NCI-H82 (cell line): ENCODE measurements at regions not wholly inside any gene's neighbourhood (a gene's known extent, or its start where the extent isn't known, plus 50 kb on each side); places are given as distances from the start of the nearest gene placed in this dataset.
"Not testable (repeated sequence)": the region's sequence is repeated elsewhere in the genome, so short reads cannot be mapped to it uniquely, and the experiment has no call there.

ENCODE experiments used
- DNase-seq: peaks from one replicate; lab custom pipeline; 2025; lab: John Stamatoyannopoulos, UW

DNA sequence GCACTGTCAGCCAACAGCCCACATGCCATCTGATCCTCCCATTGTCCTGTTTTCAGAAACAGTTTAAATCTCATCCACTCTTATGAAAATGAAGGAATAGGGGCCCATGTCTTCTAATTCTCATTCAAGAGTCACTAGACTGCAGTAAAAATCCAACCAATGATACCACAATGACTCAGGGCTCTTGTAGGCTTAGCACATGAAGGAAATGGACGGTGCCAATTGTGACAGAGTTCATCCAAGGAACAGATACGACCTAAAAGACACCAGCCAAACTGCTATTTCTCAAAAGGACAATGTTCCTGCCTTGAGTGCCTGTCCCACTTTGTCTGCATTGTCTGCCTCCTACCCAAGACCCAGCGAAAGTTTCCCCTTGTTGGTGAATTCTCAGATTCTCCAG, 204.8 kb upstream of the COX10 start:
- DNase-seq: no peak

- DNase-seq: no peak
These were observed 203.7 kb upstream of the COX10 start for GRCh38 chr17:13865650-13866049.

DNA sequence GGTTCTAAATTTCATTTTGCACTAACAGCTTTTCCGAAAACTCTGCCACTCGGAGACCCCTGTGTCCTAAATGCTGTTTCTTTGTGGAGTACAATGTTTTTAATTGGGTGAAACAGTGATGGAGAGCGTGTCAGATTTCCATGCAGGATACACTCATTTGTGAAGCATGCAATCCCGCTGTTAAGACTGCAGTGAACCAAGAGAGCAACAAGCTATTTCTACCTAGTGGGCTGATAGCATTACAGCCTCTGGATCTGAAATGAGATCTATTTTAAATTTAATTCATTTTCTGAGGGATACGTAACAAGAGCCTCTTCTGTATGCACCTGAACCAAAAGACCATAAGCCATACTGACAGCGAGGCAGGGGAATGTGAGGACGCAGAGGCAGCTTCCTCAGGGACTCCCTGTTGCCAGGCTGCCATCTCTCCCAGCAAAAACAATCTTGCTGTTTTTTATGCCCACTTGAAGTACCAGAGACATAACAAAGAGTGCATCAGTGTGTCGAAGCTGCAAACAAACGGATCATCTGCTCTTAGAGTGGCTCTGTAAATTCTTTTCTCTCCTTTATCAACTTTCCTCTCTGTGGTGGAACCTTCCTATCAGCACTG, 199.9 kb upstream of the COX10 start:
- DNase-seq: no peak

- DNase-seq: no peak
These were observed 198.0 kb upstream of the COX10 start for GRCh38 chr17:13871261-13871660.

DNA sequence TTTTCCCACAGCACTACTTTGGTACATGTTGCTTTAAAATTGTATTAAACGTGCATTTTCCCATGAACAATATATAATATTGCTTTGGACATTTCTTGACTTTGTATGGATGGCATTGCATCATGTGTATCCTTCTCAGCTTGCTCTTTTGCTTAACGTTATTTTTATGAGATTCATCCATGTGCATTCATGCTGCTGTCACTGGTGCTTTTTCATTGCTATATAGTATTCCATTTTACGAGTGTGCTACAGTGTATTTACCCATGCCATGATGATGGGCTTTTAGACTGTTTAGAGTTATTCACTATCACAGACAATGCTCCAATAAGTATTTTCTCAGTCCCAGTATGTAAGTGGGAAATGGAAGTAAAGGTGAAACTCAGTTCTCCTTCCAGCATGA, 195.2 kb upstream of the COX10 start:
- no peak for DNase-seq

DNA sequence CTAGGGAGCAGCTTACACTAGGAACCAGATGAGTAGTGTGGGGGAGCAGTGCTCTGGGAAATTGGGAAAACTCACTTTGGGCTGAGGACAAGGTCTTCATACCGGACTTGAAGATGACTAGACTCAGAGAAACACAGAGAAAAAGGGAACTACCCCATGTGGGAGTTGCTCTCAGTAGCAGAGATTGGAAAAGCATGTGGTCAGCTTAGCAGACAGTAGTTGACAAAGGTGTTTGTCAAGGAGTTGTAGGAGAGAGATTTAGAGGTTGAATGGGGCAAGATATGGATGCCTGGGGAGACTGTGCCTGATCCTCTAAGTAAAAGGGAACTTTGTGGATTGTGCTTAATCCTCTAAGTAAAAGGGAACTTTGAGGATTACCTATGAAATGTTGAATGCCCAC, 194.5 kb upstream of the COX10 start:
- DNase-seq: no peak

DNA sequence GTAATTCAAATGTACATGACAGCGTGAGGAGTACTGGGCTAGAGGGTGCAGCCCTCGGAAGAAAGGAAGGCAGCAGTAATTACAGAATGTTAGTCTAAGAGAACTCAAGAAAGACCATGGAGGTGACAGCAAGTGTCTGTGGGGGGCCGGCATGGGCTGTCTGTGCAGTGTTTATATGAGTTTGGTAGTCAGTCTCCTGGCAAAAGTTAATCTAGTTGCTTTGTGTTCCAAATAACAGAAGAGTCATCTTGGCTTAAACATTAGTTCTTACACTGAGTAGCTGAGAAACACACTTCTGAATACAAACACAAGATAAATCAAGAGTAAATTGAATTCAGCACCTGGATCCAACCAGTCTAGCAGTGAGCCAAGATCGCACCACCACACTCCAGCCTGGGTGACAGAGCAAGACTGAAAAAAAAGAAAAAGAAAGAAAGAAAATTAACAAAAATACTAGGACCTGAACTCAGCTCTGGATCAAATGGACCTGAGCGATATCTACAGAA, 189.3 kb upstream of the COX10 start:
- DNase-seq: no peak

GRCh38 chr17:13883659-13884058, 185.6 kb upstream of the COX10 start:
- no peak for DNase-seq

GRCh38 chr17:13884347-13884746, 185.0 kb upstream of the COX10 start:
- DNase-seq: no peak

GRCh38 chr17:13885550-13885949, 183.8 kb upstream of the COX10 start:
- no peak for DNase-seq

GRCh38 chr17:13885953-13886889, 183.1 kb upstream of the COX10 start:
- no peak for DNase-seq

DNA sequence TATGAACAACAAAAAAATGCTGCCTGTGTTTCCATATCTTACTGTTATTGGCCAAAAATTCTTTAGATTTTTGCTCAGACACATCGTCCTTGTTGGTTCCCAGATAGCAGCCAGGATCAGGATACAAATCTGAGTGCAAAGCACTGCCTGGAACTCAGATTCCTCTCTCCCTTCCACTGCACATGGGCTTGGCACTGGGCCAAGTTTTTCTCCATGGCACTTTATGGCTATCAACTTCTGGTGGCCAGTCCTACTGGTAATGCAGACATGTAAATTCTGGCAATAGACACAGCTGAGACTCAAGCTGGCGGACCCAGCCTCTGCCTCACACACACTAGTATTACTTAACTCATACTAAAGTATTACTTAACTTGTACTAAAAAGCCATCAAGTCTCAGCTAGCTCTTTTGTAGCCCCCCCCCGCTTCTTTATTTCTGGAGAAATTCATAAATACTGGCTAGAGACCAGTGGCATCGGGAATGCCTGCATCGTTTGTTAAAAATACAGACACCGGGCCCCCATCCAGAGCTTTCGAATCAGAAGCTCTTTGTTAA, 181.2 kb upstream of the COX10 start:
- peak; percentile 49 for DNase-seq

- DNase-seq: not testable (repeated sequence)
These were observed 160.3 kb upstream of the COX10 start for GRCh38 chr17:13908971-13909370.

GRCh38 chr17:13909901-13910519, 159.3 kb upstream of the COX10 start:
- peak; percentile 11 for DNase-seq

- DNase-seq: no peak
These were observed 151.7 kb upstream of the COX10 start for GRCh38 chr17:13917634-13918033.

DNA sequence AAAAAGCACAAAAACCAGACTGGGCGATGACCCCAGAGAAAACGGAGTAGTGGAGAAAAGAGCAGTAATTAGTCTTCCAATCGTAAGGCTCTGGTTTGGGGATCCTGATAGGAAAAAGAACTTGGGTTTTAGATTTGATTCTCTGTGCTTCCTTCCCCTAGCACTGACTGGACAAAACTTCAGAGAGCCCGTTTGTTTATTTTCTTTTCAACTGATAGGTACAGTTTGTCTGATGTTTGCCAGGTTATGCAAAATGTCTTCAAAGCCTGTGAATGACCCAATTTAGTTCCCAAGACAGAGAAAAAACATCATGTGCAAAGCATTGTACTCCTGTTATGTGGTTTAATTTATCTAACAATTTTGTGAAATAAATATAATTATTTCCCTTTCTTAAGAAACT, 151.1 kb upstream of the COX10 start:
- no peak for DNase-seq

DNA sequence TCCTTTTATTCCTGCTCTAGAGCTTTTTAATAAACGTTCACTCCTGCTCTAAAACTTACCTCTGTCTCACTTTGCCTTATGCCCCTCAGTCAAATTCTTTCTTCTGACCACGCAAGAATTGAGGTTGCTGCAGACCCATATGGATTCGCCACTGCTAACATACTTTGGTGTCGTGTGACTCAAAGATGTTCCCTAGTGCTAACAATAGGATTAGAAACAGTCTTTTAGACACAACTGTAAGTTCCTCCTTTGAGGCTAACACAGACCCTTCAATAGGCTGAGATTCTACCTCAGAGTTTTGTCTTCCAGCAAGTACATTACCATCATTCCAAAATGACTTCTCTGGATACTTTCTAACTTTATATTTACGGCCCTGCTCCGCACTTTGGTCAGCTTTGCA, 149.5 kb upstream of the COX10 start:
- no peak for DNase-seq

DNA sequence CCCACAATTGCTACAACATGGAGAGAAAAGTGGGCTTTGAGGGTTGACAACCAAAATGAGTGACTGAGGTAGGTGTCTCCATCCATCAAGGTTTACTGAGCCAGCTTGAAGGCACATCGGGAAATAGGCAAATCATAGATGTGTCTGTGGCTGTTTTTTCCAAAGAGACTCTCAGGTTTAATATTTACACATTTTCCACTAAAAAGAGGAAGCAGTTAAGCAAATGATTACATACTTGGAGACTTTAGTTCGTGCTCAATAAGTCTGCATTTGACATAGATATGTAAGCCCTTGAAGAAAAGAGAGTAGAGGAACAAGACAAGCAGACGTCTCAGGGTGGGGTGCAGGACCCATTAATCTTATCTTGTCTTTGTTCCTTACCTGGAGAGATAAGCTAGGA, 148.9 kb upstream of the COX10 start:
- no peak for DNase-seq

GRCh38 chr17:13921841-13922776, 147.2 kb upstream of the COX10 start:
- DNase-seq: peak; percentile 54

DNA sequence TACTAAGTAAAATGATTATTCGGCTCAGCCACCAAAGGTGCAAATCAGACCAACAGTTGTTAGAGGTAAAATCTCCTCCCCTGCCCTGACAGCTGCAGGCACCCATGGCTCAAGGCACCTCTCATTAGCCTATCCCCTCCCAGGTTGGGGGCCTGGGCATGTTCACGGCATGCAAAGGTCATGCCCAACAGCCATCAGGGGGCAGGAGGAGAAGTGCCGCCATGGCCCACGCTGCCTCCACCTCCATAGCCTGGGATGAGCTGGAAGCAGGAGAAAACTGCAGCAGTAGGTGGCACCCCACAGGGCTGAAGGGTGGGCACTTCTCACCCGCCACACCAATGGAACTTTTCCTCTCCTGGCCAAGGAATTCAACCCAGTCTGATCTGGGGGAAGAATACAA, 146.4 kb upstream of the COX10 start:
- DNase-seq: no peak

GRCh38 chr17:13925579-13925978, 143.7 kb upstream of the COX10 start:
- DNase-seq: peak; percentile 12
